Cardiac fibroblast (primary cell): ENCODE measurements at regions not wholly inside any gene's neighbourhood (a gene's known extent, or its start where the extent isn't known, plus 50 kb on each side); places are given as distances from the start of the nearest gene placed in this dataset.
A peak's percentile ranks its signal among the peaks of the same experiment; 100 is the strongest.
"Not testable (repeated sequence)": the region's sequence is repeated elsewhere in the genome, so short reads cannot be mapped to it uniquely, and the experiment has no call there.

Experiments
- DNase-seq, 2 donors: peaks; one replicate each; pipeline versions ENCODE4 v3.0.0 to v3.0.0-alpha.2; 2010; ENCODE audit warnings: low read depth in 2 of 2
- H3K4me3 ChIP-seq, 2 donors: replicated peaks in 1 of 2; 1 replicate in 1 of 2; 2 replicates in 1 of 2; pipeline ENCODE4 v1.5.1; 2011; ENCODE audit warnings: low read depth in 2 of 2, low read length in 2 of 2, mild to moderate bottlenecking in 2 of 2, moderate library complexity in 1 of 2
- TF ChIP-seq, protein P1 (sequence below): IDR thresholded peaks from one replicate; pipeline ENCODE4 v1.5.1; 2011; ENCODE audit warnings: low read depth, mild to moderate bottlenecking, low read length, inconsistent platforms

DNA sequence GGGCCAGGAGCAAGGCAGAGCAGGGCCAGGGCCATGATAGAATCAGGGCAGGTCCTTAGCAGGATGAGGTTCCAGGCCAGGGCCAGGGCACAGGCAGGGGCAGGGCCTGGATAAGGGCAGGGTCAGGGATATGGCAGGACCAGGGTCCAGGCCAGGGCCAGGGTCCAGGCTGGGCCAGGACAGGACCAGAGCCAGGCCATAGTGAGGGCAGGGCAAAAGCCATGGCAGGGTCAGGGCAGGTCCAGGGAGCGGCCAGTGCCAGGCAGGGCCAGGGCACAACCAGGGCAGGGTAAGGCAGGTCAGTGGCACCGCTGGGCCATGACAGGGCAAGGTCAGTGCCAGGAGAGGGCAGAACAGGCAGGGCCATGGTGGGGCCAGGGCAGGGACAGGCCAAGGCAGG lies 152.2 kb downstream of the LIPI start:
- DNase-seq = no peak
- TF ChIP-seq, protein P1, sequence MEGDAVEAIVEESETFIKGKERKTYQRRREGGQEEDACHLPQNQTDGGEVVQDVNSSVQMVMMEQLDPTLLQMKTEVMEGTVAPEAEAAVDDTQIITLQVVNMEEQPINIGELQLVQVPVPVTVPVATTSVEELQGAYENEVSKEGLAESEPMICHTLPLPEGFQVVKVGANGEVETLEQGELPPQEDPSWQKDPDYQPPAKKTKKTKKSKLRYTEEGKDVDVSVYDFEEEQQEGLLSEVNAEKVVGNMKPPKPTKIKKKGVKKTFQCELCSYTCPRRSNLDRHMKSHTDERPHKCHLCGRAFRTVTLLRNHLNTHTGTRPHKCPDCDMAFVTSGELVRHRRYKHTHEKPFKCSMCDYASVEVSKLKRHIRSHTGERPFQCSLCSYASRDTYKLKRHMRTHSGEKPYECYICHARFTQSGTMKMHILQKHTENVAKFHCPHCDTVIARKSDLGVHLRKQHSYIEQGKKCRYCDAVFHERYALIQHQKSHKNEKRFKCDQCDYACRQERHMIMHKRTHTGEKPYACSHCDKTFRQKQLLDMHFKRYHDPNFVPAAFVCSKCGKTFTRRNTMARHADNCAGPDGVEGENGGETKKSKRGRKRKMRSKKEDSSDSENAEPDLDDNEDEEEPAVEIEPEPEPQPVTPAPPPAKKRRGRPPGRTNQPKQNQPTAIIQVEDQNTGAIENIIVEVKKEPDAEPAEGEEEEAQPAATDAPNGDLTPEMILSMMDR = no peak
- H3K4me3 ChIP-seq = no peak overlapping the region

DNA sequence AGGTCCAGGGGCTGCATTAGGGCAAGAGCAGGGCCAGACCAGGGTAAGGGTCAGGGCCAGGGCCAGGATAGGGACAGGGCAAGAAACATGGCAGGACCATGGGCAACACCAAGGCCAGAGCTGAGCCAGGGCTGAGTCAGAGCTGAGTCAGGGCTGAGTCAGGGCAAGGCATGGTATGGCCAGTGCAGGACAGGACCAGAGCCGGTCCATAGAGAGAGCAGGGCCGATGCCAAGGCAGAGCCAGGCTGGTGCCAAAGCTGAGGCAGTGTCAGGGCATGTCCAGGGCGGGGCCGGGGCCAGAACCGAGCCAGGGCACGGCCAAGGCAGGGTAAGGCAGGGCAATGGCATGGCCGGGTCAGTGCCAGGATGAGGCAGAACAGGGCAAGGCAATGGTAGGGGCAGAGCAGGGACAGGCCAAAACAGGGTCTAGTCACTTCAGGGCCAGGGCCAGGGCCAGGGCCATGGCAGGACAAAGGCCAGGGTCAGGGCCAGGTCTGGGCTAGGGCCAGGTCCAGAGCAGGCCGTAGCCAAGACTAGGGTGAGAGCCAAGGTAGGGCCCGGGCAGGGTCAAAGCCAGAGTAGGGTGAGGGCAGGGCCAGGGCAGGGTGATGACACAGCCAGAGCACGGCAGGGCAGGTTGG lies 152.8 kb downstream of the LIPI start:
- not testable (repeated sequence) for H3K4me3 ChIP-seq
- DNase-seq = peak; percentile 1 to 54

DNA sequence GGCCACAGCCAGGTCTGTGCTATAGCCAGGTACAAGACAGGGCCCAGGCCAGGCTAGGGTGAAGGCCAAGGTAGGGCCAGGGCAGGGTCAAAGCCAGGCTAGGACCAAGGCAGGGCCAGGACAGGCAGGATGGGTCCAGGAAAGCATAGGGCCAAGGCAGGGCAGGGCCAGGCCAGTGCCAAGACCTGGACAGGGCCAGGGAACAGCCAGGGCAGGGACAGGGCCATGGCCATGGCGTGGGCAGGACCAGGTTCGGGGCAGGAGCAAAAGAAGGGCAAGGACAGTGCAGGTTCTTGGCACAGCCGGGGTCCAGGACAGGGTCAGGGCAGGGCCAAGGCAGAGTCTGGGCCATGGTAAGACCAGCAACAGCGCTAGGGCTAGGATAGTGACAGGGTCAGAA lies 153.4 kb downstream of the LIPI start:
- DNase-seq = no peak
- H3K4me3 ChIP-seq = no peak overlapping the region
- TF ChIP-seq, protein P1 = no peak

DNA sequence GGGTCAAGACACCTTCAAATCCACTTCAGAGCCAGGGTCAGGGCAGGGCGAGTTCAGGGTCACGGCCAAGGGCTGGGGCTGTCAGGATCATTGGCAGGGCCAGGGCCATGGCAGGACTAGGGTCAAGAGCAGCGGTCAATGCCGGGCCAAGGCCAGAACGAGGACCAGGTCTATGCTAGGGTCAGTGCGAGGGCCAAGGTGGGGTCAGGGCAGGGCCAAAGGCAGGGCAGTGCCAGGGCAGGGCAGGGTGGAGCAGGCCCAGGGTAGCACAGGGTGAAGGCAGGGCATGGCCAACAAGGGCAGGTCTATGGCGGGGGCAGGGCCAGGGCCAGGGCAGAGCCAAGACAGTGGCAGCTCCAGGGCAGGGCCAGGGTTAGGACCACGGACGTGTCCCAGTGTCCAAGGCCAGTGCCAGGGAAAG lies 154.0 kb downstream of the LIPI start:
- no peak for DNase-seq
- TF ChIP-seq, protein P1 = no peak
- H3K4me3 ChIP-seq = no peak overlapping the region

DNA sequence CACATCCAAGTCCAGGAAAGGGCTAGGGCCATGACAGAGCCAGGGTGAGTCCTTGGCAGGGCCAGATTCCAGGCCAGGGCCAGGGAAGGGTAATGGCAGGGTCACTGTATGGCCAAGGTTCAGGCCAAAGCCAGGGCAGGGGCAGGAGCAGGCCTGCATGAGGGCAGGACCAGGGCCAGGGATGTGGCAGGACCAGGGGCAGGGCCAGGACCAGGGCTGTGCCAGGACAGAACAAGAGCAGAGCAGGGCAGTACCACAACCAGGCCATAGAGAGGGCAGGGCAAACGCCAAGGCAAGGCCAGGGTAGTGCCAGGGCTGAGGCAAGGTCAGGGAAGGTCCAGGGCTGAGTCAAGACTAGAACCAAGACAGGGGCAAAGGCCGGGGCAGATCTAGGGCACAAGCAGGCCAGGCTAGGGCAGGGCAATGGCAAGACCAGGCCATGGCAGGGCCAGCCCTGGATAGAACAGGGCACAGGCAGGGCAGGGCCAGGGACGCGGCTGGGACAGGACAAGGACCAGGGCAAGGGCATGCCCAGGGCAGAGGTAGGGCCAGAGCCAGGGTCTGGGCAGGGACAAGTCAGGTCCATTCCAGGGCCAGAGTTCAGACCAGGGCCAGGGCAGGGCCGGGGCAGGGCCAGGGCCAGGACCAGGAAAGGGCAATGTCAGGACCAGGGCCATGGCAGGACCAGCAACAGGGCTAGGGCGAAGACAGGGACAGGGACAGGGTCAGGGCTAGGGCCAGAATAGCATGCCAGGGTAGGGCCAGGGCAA lies 154.8 kb downstream of the LIPI start:
- DNase-seq, H3K4me3 ChIP-seq: not testable (repeated sequence)

DNA sequence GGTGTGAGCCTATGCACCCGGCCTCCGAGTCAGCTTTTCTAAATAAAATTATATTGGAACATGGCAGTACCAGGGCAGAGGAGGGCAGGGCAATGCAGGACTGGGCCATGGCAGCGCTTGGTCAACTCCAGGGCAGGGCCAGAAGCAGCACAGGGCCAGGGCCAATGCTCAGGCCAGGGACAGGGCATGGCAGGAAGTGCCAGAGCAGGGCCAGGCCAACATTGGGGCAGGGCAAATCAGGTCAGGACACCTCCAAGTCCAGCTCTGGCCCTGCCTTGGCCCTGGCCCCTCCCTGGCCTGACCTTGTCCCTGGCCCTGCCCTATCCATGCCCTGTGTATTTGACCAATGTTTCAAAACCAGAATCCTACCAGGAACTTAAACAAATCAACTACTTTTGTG lies 156.1 kb downstream of the LIPI start:
- TF ChIP-seq, protein P1 = no peak
- no peak for DNase-seq

DNA sequence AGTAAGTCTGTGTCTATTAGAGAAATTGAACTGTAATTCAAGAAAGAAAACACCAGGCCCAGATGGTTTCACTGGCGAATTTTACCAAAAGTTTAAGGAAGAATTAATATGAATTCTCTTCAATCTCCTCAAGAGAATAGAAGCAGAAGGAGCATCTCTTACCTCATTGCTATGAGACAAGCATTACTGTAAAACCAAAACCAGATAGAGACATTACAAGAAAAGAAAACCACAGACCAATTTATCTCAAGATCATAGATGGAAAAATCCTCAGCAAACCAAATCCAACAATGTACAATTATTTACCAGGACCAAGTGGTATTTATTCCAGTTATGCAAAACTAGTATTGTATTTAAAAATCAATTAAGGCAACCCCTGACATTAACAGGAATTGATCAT lies 160.6 kb downstream of the LIPI start:
- no peak for DNase-seq
- TF ChIP-seq, protein P1 = no peak
- H3K4me3 ChIP-seq = no peak overlapping the region

More for the DNA sequence above, 156.1 kb downstream of the LIPI start:
- no peak overlapping the region for H3K4me3 ChIP-seq

DNA sequence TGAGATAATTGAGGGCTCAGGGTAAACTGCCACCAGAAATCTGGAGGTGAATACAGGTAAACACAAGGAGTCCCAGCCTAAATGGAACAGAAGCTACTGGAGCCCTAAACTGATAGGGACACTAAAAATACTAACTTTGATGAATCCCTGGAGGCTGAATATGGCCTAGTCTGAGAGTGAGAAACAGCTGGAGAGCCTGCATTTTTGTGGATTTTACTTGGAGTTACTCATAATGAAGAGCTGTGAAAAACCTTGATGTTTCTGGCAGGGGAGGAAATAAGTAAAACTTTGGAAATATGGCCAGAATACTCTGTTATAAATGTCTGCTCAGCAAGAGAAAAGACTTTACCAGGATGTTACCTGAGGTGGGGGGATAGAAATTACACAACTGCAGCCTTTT lies 164.4 kb downstream of the LIPI start:
- DNase-seq = peak in 1 of 2 donors; percentile 15
- TF ChIP-seq, protein P1 = no peak
- H3K4me3 ChIP-seq = no peak overlapping the region
